ENCODE measurements at regions not wholly inside any gene's neighbourhood (a gene's known extent, or its start where the extent isn't known, plus 50 kb on each side); places are given as distances from the start of the nearest gene placed in this dataset.

DNA sequence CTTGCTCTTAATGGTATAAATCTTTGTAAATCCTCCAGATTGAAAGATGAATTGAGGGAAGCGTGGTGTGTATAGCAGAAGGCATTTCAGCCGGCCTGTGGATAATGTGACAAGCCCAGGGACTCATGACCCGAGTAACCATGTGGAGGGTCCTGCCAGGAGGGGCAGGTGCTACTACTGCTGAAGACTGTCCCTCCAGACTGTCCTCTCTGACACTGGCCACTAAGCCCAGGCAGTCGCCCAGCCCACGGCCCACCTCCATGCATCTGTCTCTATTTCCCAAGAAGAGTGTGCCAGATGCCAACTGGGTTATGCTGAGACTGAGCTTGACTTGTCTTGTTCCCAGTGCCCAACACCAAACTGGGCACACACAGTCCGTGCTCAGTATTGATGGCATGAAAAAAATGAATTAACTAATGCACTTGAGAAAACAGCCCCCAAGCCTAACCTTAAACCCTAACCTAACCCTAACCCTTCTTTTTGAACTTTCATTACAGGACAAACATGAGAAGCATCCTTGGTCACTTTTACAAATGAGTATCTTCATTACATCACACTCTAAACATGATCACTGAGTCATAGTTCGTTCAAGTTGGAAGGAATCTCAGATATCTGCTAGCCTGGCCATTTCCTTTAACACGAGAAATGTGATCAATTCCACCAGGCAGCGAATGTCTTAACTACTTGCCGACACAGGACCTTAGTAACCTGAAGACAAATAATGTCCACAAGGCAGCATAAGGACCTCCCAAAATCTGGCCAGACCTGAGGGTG is 182.2 kb upstream of the RREB1 start:
- Histone ChIP-seq H3K4me3 (no peak overlapping the region), H3K27ac (no peak overlapping the region), H3K4me1 (ENCODE audit: insufficient read depth) (no peaks in the 10 kb centered on the region), H3K27me3 (no peaks in the 10 kb centered on the region), H3K36me3 (replicated peaks; ENCODE audit: insufficient read depth, low read depth) (no peaks in the 10 kb centered on the region), H4K20me1 (ENCODE audit: insufficient read depth, poor library complexity, severe bottlenecking) (no peaks in the 10 kb centered on the region), H3K9me3 (ENCODE audit: low read depth) (no peaks in the 10 kb centered on the region), H3K79me2 (no peaks in the 10 kb centered on the region), H3K4me2 (no peak overlapping the region), H2AFZ (no peak overlapping the region), H3K9me2 (replicated peaks; ENCODE audit: insufficient read depth) (no peaks in the 10 kb centered on the region)
- 84% methylated on average over 10 of the region's 10 CpGs for WGBS (ENCODE audit: low lambda C conversion rate, missing lambda C conversion rate)
- TF ChIP-seq, protein P1, sequence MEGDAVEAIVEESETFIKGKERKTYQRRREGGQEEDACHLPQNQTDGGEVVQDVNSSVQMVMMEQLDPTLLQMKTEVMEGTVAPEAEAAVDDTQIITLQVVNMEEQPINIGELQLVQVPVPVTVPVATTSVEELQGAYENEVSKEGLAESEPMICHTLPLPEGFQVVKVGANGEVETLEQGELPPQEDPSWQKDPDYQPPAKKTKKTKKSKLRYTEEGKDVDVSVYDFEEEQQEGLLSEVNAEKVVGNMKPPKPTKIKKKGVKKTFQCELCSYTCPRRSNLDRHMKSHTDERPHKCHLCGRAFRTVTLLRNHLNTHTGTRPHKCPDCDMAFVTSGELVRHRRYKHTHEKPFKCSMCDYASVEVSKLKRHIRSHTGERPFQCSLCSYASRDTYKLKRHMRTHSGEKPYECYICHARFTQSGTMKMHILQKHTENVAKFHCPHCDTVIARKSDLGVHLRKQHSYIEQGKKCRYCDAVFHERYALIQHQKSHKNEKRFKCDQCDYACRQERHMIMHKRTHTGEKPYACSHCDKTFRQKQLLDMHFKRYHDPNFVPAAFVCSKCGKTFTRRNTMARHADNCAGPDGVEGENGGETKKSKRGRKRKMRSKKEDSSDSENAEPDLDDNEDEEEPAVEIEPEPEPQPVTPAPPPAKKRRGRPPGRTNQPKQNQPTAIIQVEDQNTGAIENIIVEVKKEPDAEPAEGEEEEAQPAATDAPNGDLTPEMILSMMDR (IDR thresholded peaks at IDR 0.05; ENCODE audit: poor library complexity): no peak
- TF ChIP-seq EZH2 (IDR thresholded peaks at IDR 0.05; ENCODE audit: borderline replicate concordance): no peak
- no peak for TF ChIP-seq EZH2phosphoT487 (IDR thresholded peaks at IDR 0.05; ENCODE audit: low read depth, severe bottlenecking, unreplicated experiment)
- DNase-seq (ENCODE audit: low spot score): no peak

DNA sequence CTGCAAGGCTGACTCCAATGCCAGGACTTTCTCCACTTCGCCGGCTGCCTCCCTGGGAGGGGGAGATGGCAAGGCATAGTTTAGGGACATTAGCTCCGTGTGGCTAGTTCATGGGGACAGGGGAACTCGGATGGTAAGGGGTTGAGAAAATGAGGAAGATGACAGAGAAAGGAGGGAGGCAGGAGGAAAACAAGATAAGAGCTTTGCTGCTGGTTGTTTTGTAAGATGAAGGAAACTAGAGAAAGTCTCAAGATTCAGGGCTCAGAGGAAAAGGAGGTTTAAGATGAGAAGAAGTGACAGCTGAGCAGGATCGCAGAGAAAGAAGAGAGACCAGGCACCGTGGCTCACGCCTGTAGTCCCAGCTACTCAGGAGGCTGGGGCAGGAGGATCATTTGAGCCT is 180.9 kb upstream of the RREB1 start:
- Histone ChIP-seq H3K4me1 (ENCODE audit: insufficient read depth) (no peaks in the 10 kb centered on the region), H3K9me3 (ENCODE audit: low read depth) (no peaks in the 10 kb centered on the region), H3K79me2 (no peaks in the 10 kb centered on the region), H3K27ac (no peak overlapping the region), H3K36me3 (replicated peaks; ENCODE audit: insufficient read depth, low read depth) (no peaks in the 10 kb centered on the region), H4K20me1 (ENCODE audit: insufficient read depth, poor library complexity, severe bottlenecking) (no peaks in the 10 kb centered on the region), H3K4me3 (no peak overlapping the region), H2AFZ (no peak overlapping the region), H3K27me3 (no peaks in the 10 kb centered on the region), H3K4me2 (no peak overlapping the region), H3K9me2 (replicated peaks; ENCODE audit: insufficient read depth) (no peaks in the 10 kb centered on the region)
- 90% methylated on average over 7 of the region's 7 CpGs for WGBS (ENCODE audit: low lambda C conversion rate, missing lambda C conversion rate)
- TF ChIP-seq EZH2phosphoT487 (IDR thresholded peaks at IDR 0.05; ENCODE audit: low read depth, severe bottlenecking, unreplicated experiment): no peak
- TF ChIP-seq, protein P1 (IDR thresholded peaks at IDR 0.05; ENCODE audit: poor library complexity): no peak
- TF ChIP-seq EZH2 (IDR thresholded peaks at IDR 0.05; ENCODE audit: borderline replicate concordance): no peak
- no peak for DNase-seq (ENCODE audit: low spot score)

DNA sequence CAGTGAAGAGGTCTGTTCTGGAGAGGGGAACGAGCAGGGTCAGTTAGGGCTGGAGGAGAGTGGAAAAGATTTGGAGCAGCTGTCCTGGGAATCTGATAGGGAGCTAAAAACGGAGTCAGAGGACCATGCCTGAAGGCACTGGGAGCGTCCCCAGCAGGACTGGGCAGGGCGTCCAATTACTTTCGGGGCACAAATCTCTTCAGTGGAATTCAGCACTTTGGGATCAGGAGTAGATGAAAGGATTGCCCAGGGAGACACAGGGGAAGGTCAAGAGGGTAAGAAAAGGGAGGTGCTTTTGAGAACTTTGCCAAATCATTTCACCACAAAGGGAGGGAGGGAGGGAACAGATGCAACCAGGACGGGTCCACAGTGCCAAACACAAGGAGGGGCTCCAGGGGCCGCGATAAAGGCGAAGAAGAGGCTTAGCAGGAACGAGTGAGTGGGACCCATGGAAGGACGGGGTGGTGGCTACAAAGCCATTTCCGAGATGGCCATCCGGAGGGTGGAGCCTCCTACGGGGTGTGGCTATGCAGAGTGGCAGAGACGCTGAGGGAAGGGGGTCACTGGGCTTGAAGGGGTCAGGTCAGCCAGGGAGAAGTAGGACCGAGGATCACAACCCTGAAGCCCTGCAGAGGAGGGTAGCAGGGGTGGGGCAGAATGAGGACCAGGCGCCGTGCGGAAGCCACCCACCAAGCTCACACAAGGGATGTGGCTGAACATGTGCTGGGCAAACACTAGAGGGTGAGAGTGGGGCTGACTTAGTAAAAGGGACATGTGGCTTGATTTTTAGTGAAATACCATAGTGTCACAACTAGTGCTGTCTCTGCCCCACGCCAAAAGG is 180.0 kb upstream of the RREB1 start:
- Histone ChIP-seq H4K20me1 (ENCODE audit: insufficient read depth, poor library complexity, severe bottlenecking) (no peaks in the 10 kb centered on the region), H3K4me1 (ENCODE audit: insufficient read depth) (no peaks in the 10 kb centered on the region), H3K9me2 (replicated peaks; ENCODE audit: insufficient read depth) (no peaks in the 10 kb centered on the region), H3K79me2 (no peaks in the 10 kb centered on the region), H2AFZ (no peak overlapping the region), H3K27ac (no peak overlapping the region), H3K36me3 (replicated peaks; ENCODE audit: insufficient read depth, low read depth) (no peaks in the 10 kb centered on the region), H3K4me3 (no peak overlapping the region), H3K9me3 (ENCODE audit: low read depth) (no peaks in the 10 kb centered on the region), H3K4me2 (no peak overlapping the region), H3K27me3 (no peaks in the 10 kb centered on the region)
- TF ChIP-seq EZH2phosphoT487 (IDR thresholded peaks at IDR 0.05; ENCODE audit: low read depth, severe bottlenecking, unreplicated experiment): no peak
- no peak for TF ChIP-seq EZH2 (IDR thresholded peaks at IDR 0.05; ENCODE audit: borderline replicate concordance)
- TF ChIP-seq, protein P1 (IDR thresholded peaks at IDR 0.05; ENCODE audit: poor library complexity): no peak
- WGBS (ENCODE audit: low lambda C conversion rate, missing lambda C conversion rate): 69% methylated on average over 19 of the region's 20 CpGs
- DNase-seq (ENCODE audit: low spot score): no peak
